Natural killer cell (primary cell): ENCODE measurements at regions not wholly inside any gene's neighbourhood (a gene's known extent, or its start where the extent isn't known, plus 50 kb on each side); places are given as distances from the start of the nearest gene placed in this dataset.

ENCODE experiments used
- ATAC-seq, 3 donors: fragments of 150-1000 bp in 2 of 3; fragments of 200-7000 bp in 1 of 3; cut with Tn5 transposase; 1 replicate in 1 of 3; 2 replicates in 2 of 3; pipeline ENCODE4 v1.10.0; 2021; ENCODE audit warnings: mild to moderate bottlenecking in 2 of 3, moderate library complexity in 2 of 3
- DNase-seq, 2 donors: peaks; one replicate each; pipeline versions ENCODE4 v3.0.0 to v3.0.0-alpha.2; 2013 to 2021; ENCODE audit warnings: mixed read lengths in 1 of 2
- H3K27ac ChIP-seq: one replicate; pipeline ENCODE4 v1.5.1; 2013; ENCODE audit warnings: mild to moderate bottlenecking, low read length
- H3K27me3 ChIP-seq: one replicate; pipeline ENCODE4 v1.6.1; 2013; ENCODE audit warnings: low read length; ENCODE audit not compliant: control insufficient read depth, insufficient read depth
- H3K36me3 ChIP-seq: one replicate; pipeline ENCODE4 v1.6.1; 2013; ENCODE audit warnings: low read length; ENCODE audit not compliant: control insufficient read depth, insufficient read depth
- H3K4me1 ChIP-seq: one replicate; pipeline ENCODE4 v1.6.1; 2013; ENCODE audit warnings: low read length; ENCODE audit not compliant: control insufficient read depth, insufficient read depth
- H3K4me3 ChIP-seq: one replicate; pipeline ENCODE4 v1.5.1; 2013; ENCODE audit warnings: low read length
- H3K9me3 ChIP-seq: one replicate; pipeline ENCODE4 v1.6.1; 2013; ENCODE audit warnings: low read length; ENCODE audit not compliant: control insufficient read depth, insufficient read depth
- H3K27ac Mint-ChIP-seq, 2 donors: one replicate each; pipeline ENCODE4 v1.8.0; 2022; ENCODE audit warnings: mild to moderate bottlenecking in 2 of 2, mixed read lengths in 2 of 2, moderate library complexity in 1 of 2
- H3K27me3 Mint-ChIP-seq, 2 donors: one replicate each; pipeline ENCODE4 v1.8.0; 2022; ENCODE audit warnings: low read depth in 2 of 2, mixed read lengths in 2 of 2
- H3K36me3 Mint-ChIP-seq: one replicate; pipeline ENCODE4 v1.8.0; 2022; ENCODE audit warnings: mixed read lengths
- H3K4me1 Mint-ChIP-seq, 2 donors: one replicate each; pipeline ENCODE4 v1.8.0; 2022; ENCODE audit warnings: mixed read lengths in 2 of 2
- H3K4me3 Mint-ChIP-seq: one replicate; pipeline ENCODE4 v1.8.0; 2022; ENCODE audit warnings: mild to moderate bottlenecking, moderate library complexity, mixed read lengths
- H3K9me3 Mint-ChIP-seq, 2 donors: one replicate each; pipeline ENCODE4 v1.8.0; 2022; ENCODE audit warnings: mixed read lengths in 2 of 2
- WGBS: methylation state at CpG from one replicate; pipeline ENCODE4 v1.1.7; 2013; ENCODE audit warnings: missing lambda C conversion rate; ENCODE audit not compliant: insufficient coverage; 5-methylcytosine and 5-hydroxymethylcytosine counted together
- intact Hi-C: fragments of 100-400 bp; cut with micrococcal nuclease; formaldehyde crosslinking; loops from one replicate; pipeline ENCODE4 v1.14.2; 2022
- TF ChIP-seq, protein P1 (sequence below): fragments of 200-600 bp; IDR thresholded peaks from one replicate; pipeline ENCODE4 v1.8.0; 2022; ENCODE audit warnings: antibody characterized with exemption

DNA sequence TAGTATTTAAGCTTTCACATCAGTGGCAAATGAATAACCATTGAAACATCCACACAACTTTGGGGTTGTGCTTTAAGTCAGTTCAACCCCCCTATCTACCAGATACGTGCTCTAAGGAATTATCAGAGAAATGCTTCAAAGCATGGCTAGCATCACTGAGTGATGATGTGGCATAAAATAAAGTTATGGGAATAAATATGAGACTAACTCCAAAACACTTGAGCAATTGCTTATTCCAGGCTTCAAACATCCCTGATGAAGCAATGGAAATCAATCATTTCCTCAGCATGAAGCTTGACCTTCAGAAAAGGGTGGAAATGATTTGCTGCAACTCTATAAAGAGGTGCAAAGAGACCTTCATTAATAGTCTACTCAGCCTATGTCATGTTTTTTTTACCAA lies 292.0 kb upstream of the SMC2 start:
- Mint-ChIP-seq H3K27ac (no peak overlapping the region), H3K27me3 (no peaks in the 10 kb centered on the region), H3K36me3 (no peaks in the 10 kb centered on the region), H3K9me3 (peaks cover 7 to 16% of the 10 kb centered on the region in 2 donors), H3K4me3 (no peak overlapping the region), H3K4me1 (no peaks in the 10 kb centered on the region)
- Histone ChIP-seq H3K4me1 (no peaks in the 10 kb centered on the region), H3K27me3 (no peaks in the 10 kb centered on the region), H3K9me3 (no peaks in the 10 kb centered on the region), H3K4me3 (no peak overlapping the region), H3K36me3 (no peaks in the 10 kb centered on the region), H3K27ac (no peak overlapping the region)
- no CpG with 5 or more reads among the region's 1 CpG for WGBS
- no peak for DNase-seq
- TF ChIP-seq, protein P1, sequence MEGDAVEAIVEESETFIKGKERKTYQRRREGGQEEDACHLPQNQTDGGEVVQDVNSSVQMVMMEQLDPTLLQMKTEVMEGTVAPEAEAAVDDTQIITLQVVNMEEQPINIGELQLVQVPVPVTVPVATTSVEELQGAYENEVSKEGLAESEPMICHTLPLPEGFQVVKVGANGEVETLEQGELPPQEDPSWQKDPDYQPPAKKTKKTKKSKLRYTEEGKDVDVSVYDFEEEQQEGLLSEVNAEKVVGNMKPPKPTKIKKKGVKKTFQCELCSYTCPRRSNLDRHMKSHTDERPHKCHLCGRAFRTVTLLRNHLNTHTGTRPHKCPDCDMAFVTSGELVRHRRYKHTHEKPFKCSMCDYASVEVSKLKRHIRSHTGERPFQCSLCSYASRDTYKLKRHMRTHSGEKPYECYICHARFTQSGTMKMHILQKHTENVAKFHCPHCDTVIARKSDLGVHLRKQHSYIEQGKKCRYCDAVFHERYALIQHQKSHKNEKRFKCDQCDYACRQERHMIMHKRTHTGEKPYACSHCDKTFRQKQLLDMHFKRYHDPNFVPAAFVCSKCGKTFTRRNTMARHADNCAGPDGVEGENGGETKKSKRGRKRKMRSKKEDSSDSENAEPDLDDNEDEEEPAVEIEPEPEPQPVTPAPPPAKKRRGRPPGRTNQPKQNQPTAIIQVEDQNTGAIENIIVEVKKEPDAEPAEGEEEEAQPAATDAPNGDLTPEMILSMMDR, result no peak
- no peak for ATAC-seq
- intact Hi-C loops, result no loop called here

DNA sequence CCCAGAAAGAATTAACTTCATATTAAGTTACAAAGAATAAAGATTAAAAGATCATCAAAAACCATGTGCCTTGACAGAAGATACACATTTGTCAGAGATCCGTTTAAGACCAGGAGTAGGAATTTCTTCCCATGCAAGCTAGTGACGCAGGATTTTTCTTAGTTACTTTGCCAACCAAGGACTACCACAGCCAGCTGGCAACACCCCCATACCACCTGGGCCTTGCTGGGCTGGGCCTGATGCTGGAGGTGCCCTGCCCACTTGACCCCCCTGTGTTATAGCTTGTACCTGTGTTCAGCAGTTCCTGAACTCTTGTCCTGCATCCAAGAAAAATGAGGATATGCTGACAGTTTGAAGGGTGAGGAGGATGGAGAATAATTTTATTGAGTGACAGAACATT lies 290.9 kb upstream of the SMC2 start:
- Histone ChIP-seq H3K9me3 (no peaks in the 10 kb centered on the region), H3K27ac (no peak overlapping the region), H3K27me3 (no peaks in the 10 kb centered on the region), H3K36me3 (no peaks in the 10 kb centered on the region), H3K4me1 (no peaks in the 10 kb centered on the region), H3K4me3 (no peak overlapping the region)
- H3K27ac Mint-ChIP-seq, result no peak overlapping the region
- 94% methylated on average over 2 of the region's 2 CpGs for WGBS
- H3K36me3 Mint-ChIP-seq, result no peaks in the 10 kb centered on the region
- peaks cover 7 to 15% of the 10 kb centered on the region in 2 donors for H3K9me3 Mint-ChIP-seq
- TF ChIP-seq, protein P1, result no peak
- DNase-seq (no peak), ATAC-seq (no peak)
- H3K4me1 Mint-ChIP-seq, result no peaks in the 10 kb centered on the region
- intact Hi-C loops, result no loop called here
- H3K4me3 Mint-ChIP-seq, result no peak overlapping the region
- H3K27me3 Mint-ChIP-seq, result no peaks in the 10 kb centered on the region

DNA sequence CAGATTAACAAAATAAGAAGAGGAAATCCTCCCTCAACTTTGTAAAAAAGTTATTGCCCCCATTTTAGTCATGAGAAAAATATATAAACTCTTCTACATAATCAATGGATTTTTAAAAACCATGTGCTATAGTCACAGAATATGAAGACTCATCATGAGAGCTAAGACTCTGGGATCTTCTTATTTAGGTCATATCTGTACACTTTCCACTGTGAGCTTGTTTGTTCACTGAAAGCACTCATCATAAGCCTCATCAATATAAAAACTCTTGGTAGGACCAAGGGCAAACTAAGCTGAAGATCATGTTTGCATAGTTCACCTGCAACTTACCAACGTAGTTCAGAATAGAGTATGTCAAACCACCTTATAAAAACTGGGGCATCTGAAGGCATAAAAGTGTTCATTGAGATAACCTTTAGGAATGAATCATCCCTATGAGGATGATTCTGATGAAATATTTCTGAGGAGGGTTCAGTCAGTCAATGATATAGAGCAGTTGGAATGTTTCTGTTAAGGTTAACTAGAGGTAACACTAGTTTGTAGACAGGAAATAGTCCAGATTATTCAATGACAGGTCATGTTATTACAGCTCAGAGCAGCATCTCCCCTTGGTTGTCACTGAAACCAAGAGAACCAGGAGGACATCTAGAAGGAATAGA lies 289.9 kb upstream of the SMC2 start:
- no peak overlapping the region for H3K27ac ChIP-seq
- 71% methylated on average over 1 of the region's 1 CpG for WGBS
- TF ChIP-seq, protein P1, result no peak
- intact Hi-C loops, result no loop called here
- no peaks in the 10 kb centered on the region for H3K9me3 ChIP-seq
- Mint-ChIP-seq H3K36me3 (no peaks in the 10 kb centered on the region), H3K4me1 (no peaks in the 10 kb centered on the region), H3K27ac (no peak overlapping the region), H3K4me3 (no peak overlapping the region), H3K9me3 (peaks cover 7 to 16% of the 10 kb centered on the region in 2 donors), H3K27me3 (no peaks in the 10 kb centered on the region)
- H3K4me3 ChIP-seq, result no peak overlapping the region
- no peaks in the 10 kb centered on the region for H3K27me3 ChIP-seq
- no peaks in the 10 kb centered on the region for H3K36me3 ChIP-seq
- H3K4me1 ChIP-seq, result no peaks in the 10 kb centered on the region
- ATAC-seq (no peak), DNase-seq (no peak)

DNA sequence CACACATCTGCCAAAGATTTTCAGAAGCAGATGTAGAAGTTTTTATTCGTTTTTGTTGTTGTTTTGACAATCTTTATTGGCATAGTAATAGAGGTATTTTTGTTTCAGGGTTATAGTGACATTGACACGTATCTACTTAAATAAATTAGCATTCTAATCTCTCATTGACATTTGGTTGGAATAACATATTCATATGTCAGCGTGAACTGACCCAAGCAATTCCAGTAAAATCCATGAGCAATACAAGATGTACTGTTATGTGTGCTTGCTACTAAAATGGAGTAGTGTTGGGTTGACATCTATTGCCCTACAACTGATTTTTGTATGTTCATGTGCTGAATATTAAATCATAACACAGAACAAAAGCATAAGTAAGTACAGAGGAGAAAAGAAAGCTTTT lies 284.4 kb upstream of the SMC2 start:
- H3K27me3 Mint-ChIP-seq, result no peaks in the 10 kb centered on the region
- Histone ChIP-seq H3K27me3 (no peaks in the 10 kb centered on the region), H3K36me3 (no peaks in the 10 kb centered on the region), H3K9me3 (no peaks in the 10 kb centered on the region), H3K4me3 (no peak overlapping the region), H3K4me1 (no peaks in the 10 kb centered on the region), H3K27ac (no peak overlapping the region)
- no peak overlapping the region for H3K4me3 Mint-ChIP-seq
- H3K9me3 Mint-ChIP-seq, result peaks cover 9 to 19% of the 10 kb centered on the region in 2 donors
- DNase-seq, result no peak
- TF ChIP-seq, protein P1, result no peak
- no peak for ATAC-seq
- no CpG with 5 or more reads among the region's 3 CpGs for WGBS
- no peak overlapping the region for H3K27ac Mint-ChIP-seq
- intact Hi-C loops, result no loop called here
- no peaks in the 10 kb centered on the region for H3K4me1 Mint-ChIP-seq
- H3K36me3 Mint-ChIP-seq, result no peaks in the 10 kb centered on the region
